ENCODE measurements at regions not wholly inside any gene's neighbourhood (a gene's known extent, or its start where the extent isn't known, plus 50 kb on each side); places are given as distances from the start of the nearest gene placed in this dataset.
A peak's percentile ranks its signal among the peaks of the same experiment; 100 is the strongest.

DNA sequence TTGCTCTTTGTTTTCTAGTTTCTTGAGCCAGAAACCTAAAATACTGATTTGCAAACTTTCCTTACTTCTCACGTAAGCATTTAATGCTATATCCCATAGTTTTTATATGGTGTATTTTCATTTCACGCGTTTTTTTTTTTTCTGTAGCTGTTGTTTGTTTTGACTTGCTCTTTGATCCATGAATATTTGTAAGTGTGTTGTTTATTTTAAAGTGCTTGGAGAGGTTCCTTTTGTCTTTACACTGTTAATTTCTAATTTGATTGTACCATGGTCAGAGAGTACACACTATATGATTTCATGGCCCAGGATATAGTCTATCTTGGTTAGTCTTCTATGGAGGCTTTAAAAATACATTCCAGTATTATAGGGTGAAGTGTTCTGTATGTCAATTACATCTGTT, 84.8 kb upstream of the RNF217 start:
- DNase-seq (ENCODE audit: low read depth) = no peak

DNA sequence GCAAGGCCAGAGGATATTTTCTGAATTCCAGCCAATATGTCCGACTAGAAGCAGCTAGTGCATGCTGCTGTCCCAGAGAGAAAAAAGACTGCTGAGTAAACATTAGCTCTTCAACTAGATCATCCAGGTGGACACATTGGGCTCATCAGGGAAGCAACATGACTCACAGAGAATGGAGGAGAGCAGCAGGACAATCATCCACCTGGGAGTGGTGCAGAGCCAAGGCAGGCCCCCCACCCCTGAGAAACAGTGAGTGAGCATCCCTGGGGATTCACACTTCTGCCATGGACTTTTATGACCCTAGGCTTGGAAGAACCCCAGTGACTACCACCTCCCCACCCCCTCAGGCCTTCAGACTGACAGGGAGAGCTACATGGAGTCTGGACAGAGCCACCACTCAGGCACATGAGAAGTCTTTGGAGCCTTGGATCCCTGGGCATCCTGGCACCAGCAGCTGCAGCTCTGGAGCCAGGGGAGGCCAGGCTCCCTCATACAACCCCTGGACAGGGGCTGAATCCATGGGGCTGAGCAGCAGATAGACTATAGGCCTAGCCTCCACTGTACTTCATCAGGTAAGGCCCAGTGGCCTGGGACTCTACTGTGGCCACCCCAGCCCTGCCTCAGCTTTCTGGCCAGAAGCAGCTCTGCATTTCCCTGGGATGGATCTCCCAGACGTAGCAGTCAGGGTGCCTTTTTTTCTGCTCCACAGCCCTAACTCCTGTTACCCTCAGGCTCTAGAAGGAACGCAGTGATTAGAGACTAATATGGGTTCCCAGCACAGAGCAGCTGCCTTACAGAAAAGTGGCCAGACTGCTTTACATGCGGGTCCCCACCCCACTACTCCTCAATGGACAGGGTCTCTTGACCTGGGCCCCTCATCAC, 82.9 kb upstream of the RNF217 start:
- DNase-seq (ENCODE audit: low read depth) = no peak

GRCh38 chr6:124879992-124880355, 82.3 kb upstream of the RNF217 start:
- no peak for DNase-seq (ENCODE audit: low read depth)

DNA sequence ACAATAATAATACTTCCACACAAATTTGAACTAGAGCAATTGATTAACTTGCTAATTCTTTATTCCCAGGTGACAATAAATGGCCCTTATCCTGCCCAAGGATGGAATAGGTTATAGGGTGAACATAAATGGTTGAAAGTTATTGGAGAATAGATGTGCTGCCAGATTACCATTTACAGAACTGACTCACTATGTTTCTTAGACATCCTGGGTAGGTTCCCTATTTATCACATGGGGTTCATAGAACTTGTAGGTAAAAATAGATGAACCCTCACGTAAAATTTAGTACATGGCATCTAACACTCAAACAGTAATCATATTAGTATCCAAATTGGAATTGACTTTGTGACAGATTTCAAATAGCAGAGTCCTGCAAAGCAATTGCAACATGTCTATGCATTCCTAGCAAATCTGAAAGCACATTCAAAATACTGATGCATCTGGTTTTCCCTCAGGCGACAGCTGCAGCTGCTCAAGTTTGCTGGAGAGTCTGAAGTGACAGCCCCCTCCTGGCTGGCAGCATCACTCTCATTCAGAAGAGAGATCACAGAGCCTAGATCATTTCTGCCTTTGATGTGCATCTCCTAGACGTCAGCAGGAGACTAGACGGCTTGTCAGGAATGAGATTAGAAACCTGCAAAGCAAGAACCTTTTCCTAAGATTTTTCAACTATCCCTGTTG, 80.2 kb upstream of the RNF217 start:
- no peak for DNase-seq (ENCODE audit: low read depth)

- DNase-seq (ENCODE audit: low read depth) = peak; percentile 78
Observed at GRCh38 chr6:124882579-124883393, 79.5 kb upstream of the RNF217 start.

DNA sequence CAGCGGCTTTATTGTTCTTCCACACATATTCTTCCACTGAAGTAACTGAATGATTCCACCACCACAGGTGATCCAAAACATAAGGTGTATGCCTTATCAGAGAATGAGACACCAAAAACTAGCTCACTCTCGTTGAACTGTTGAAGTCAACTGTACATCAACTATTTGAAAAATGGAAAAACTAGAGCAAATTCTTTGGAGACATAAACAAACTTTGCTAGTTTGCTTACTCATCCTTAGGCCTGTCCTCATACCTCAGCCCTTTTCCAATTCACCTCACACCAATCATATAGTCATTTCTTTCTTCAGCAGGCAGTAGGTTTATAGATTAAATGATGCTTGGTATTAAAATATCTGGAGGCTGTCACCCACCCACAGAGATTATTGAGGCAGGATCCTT, 77.1 kb upstream of the RNF217 start:
- DNase-seq (ENCODE audit: low read depth) = no peak

DNA sequence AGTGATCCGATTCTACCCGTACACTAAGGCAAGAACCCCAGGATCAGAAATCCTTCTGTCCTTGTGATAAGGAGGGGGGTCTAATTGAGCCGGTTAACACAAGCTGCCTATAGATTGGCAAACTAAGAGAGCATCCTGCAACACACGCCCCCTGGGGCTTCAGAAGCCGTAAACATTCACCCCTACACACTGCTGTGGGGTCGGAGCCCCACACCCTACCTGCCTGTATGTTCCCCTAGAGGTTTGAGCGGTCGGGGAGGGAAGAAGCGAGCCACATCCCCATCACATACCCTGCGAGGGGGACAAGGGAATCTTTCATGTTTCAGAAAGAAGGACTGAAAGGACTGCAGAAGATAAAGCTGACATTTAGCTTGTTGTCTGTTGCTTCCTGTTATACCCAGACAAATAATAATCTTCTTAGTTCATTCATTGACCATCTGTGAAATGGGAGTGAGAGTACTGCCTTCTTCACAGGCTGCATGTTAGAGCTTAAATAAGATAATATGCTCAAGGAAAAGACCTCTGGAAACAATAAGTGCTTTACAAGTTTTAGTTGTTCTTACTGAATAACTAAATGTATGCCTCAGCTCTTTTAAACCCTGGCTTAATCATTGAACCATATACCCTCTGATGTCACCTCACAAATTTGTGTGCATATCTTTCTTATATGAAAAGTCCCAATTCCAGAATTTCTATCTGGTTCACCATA, 74.2 kb upstream of the RNF217 start:
- DNase-seq (ENCODE audit: low read depth) = no peak

GRCh38 chr6:124888581-124889371, 73.5 kb upstream of the RNF217 start:
- peak; percentile 23 for DNase-seq (ENCODE audit: low read depth)

DNA sequence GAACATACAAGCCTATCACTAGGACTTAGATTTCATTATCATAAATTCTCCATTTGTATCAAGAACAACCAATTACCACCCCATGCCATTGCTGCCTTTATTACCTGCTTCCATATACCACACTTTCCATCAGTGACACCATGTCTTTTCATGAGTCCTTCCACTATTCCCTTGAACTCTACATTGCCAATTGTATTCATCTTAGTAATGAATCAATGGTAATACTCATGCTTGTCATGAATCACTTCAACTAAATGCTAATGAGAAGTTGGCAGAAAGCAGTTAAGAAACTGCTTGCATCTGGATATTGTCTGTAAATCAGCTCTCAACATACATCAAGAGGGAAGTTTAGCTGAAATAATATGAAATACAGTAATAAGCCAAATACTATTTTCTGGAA, 61.2 kb upstream of the RNF217 start:
- no peak for DNase-seq (ENCODE audit: low read depth)

DNA sequence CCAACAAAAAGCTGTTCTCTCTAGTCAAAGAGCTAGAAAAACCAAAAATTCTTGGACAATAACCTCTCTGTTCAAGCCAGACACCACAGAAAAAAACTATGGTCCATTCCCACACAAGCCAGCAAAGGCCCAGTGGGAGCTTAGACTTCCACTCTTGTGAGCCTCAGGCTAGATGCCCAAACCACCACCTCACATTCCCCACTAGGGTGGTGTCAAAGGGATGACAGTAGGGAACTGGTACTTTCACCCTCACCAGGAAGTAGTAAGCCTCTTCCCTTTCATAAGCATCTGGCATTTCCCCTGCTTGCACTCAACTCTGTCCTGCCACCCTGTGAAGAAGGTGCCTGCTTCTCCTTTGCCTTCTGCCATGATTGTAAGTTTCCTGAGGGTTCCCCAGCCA, 58.4 kb upstream of the RNF217 start:
- no peak for DNase-seq (ENCODE audit: low read depth)

GRCh38 chr6:124907596-124907995, 54.6 kb upstream of the RNF217 start:
- no peak for DNase-seq (ENCODE audit: low read depth)

Measured in HT1080 (cell line).